ENCODE measurements at regions not wholly inside any gene's neighbourhood (a gene's known extent, or its start where the extent isn't known, plus 50 kb on each side); places are given as distances from the start of the nearest gene placed in this dataset.

DNA sequence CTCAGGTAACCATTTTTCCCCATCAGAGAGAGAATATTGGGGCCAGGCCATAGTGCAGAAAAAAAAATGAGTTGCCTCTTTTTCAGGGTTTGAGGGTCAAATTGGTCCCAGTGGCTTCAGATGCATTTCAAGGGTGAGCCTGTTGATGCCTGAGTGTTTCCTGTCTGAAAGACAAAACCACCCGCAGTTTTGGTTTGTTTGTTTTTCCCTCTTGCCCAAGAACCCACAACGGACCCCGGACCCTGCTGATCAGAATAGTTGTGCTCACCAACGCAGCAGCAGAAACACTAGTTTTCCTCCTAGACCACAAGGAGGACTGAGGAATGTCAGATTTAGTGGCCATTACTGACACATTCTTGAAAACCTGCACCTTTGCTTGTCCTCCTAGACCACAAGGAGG, 1433.1 kb downstream of the PLA2G4A start:
- TF ChIP-seq, protein P1, sequence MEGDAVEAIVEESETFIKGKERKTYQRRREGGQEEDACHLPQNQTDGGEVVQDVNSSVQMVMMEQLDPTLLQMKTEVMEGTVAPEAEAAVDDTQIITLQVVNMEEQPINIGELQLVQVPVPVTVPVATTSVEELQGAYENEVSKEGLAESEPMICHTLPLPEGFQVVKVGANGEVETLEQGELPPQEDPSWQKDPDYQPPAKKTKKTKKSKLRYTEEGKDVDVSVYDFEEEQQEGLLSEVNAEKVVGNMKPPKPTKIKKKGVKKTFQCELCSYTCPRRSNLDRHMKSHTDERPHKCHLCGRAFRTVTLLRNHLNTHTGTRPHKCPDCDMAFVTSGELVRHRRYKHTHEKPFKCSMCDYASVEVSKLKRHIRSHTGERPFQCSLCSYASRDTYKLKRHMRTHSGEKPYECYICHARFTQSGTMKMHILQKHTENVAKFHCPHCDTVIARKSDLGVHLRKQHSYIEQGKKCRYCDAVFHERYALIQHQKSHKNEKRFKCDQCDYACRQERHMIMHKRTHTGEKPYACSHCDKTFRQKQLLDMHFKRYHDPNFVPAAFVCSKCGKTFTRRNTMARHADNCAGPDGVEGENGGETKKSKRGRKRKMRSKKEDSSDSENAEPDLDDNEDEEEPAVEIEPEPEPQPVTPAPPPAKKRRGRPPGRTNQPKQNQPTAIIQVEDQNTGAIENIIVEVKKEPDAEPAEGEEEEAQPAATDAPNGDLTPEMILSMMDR (IDR thresholded peaks at IDR 0.05; ENCODE audit: low read length, missing control alignments) = no peak
- no peak for DNase-seq (ENCODE audit: low read depth)
- no peak overlapping the region for H3K4me3 ChIP-seq (replicated peaks; ENCODE audit: low read depth, low read length)

DNA sequence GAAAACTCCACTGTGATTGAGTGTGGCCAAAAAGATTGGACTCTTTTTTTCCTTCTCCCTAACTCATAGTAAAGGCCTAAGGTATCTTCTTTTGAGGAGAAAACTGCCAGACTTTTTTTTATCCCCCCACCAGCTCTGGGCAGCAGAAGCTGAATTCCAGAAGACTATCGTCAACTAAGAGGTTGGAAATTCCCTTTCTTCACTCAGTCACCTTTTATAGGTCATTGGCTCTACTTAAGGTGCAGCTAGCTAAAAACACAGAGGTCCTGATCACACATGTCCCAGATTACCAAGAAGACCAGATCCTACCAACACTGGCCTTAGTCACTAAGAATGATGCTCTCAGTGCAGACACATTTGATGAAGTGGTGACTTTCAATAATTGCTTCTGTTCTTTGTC, 1441.2 kb downstream of the PLA2G4A start:
- TF ChIP-seq, protein P1 (IDR thresholded peaks at IDR 0.05; ENCODE audit: low read length, missing control alignments) = no peak
- DNase-seq (ENCODE audit: low read depth) = no peak
- H3K4me3 ChIP-seq (replicated peaks; ENCODE audit: low read depth, low read length) = no peak overlapping the region

DNA sequence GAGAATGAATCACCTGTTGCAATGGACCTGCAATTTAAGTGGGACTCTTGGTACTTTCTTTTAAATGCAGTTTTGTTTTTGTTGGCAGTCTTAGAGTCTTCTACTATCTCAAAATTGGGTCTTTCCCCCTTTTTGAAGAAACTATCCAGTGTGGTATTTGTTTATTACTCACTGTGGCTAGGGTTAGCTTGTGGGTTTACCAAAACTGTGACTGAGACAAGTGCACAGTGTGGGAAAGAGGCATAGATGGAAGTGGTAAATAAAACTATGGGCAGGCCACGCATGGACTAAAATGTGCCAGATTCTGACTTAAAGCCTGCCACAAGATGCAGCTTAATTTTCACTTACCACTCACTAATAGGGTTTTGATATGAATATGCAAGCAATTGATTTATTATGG, 1441.7 kb downstream of the PLA2G4A start:
- H3K4me3 ChIP-seq (replicated peaks; ENCODE audit: low read depth, low read length) = no peak overlapping the region
- TF ChIP-seq, protein P1 (IDR thresholded peaks at IDR 0.05; ENCODE audit: low read length, missing control alignments) = no peak
- DNase-seq (ENCODE audit: low read depth) = no peak

DNA sequence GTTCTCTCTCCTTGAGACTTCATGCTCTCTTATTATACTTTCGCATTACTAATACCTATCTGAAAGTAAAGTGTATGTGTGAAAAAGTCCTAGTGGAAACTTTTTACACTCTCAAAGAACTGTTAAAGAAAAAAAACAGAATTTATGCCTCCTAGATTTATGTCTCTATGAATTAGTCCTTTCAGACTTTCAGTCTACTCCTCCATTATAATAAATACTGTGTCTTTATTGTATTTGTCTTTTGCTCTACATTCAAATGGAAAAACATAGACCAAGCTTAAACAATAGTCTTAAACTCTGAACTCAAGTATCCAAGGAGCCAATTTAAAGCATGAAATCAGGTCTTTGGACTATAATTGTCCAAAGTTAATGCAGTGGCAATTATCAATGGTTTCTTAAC, 1449.0 kb downstream of the PLA2G4A start:
- DNase-seq (ENCODE audit: low read depth) = no peak
- no peak overlapping the region for H3K4me3 ChIP-seq (replicated peaks; ENCODE audit: low read depth, low read length)
- TF ChIP-seq, protein P1 (IDR thresholded peaks at IDR 0.05; ENCODE audit: low read length, missing control alignments) = no peak

DNA sequence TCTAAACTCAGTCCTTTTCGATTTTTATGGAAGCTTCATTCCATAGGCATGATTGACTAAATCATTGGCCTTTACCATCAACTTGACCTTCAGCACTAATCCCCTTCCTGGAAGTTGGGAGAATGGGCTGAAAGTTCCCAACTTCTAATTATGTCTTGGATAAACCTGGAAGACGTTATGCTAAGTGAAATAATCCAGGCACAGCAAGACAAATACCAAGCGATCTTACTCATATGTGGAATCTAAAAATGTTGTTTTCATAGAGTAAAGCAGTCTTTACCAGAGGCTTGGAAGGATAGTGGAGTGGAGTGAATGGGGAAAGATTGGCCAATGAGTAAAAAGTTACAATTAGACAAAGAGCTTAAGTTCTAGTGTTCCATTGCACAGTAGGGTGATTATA, 1453.2 kb downstream of the PLA2G4A start:
- TF ChIP-seq, protein P1 (IDR thresholded peaks at IDR 0.05; ENCODE audit: low read length, missing control alignments) = no peak
- DNase-seq (ENCODE audit: low read depth) = no peak
- no peak overlapping the region for H3K4me3 ChIP-seq (replicated peaks; ENCODE audit: low read depth, low read length)

DNA sequence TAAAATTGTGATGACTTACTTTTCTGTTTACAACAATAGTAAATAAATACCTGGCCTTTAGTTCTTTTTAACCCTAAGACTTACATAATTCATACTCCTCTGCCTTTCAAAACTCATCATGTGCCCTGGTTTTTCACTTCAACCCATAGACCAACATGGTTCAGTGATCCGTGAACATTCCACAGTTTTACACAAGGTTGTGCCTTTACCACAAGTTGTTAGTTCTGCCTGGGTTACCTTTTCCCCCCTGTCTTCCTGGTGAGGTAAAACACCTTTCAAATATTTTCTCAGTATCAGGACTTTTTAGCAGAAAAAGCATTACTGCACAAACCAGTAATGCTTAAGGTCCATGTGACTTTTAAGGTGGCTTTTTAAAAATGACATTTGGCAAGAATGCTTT, 1466.4 kb downstream of the PLA2G4A start:
- TF ChIP-seq, protein P1 (IDR thresholded peaks at IDR 0.05; ENCODE audit: low read length, missing control alignments) = no peak
- DNase-seq (ENCODE audit: low read depth) = no peak
- no peak overlapping the region for H3K4me3 ChIP-seq (replicated peaks; ENCODE audit: low read depth, low read length)

DNA sequence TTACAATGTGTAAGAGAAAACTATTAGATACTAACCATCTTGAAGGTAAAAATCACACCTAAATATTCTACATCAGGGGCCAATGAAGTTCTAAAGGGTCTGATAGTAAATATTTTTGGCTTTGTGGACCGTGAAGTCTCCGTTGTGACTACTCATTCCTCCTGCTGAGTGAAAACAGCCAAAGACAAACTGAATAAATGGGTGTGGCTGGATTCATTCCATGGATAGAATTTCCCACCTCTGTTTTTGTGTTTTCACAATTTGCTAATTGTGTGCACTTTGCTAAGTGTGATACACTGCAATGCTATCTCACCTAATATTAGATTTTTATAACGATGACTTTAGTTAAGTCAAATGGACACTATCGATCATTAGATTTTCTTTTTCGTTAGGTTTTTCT, 1474.0 kb downstream of the PLA2G4A start:
- no peak for DNase-seq (ENCODE audit: low read depth)
- TF ChIP-seq, protein P1 (IDR thresholded peaks at IDR 0.05; ENCODE audit: low read length, missing control alignments) = no peak
- no peak overlapping the region for H3K4me3 ChIP-seq (replicated peaks; ENCODE audit: low read depth, low read length)
